ENCODE measurements at regions not wholly inside any gene's neighbourhood (a gene's known extent, or its start where the extent isn't known, plus 50 kb on each side); places are given as distances from the start of the nearest gene placed in this dataset.
"Not testable (repeated sequence)": the region's sequence is repeated elsewhere in the genome, so short reads cannot be mapped to it uniquely, and the experiment has no call there.

GRCh38 chr1:105243411-105243810 is 1493.7 kb downstream of the AMY1C start:
- H3K27ac Mint-ChIP-seq = no peak overlapping the region
- H3K27ac ChIP-seq (ENCODE audit: low read length) = no peak overlapping the region
- no peaks in the 10 kb centered on the region for H3K27me3 ChIP-seq (replicated peaks in 1 of 2; ENCODE audit: control insufficient read depth in 2 of 2, extremely low read depth in 1 of 2, insufficient read depth in 2 of 2, low read length in 1 of 2)
- no peak overlapping the region for H3K4me3 Mint-ChIP-seq
- no peaks in the 10 kb centered on the region for H3K36me3 Mint-ChIP-seq
- CTCF ChIA-PET = no interaction called here
- ATAC-seq (replicated peaks in 1 of 4) = no peak
- peaks cover 12% of the 10 kb centered on the region for H3K9me3 ChIP-seq
- H3K27me3 Mint-ChIP-seq = no peaks in the 10 kb centered on the region
- H3K36me3 ChIP-seq (ENCODE audit: control insufficient read depth in 2 of 2, extremely low read depth in 1 of 2, insufficient read depth in 1 of 2, low read length in 1 of 2) = no peaks in the 10 kb centered on the region
- no peaks in the 10 kb centered on the region for H3K4me1 ChIP-seq (ENCODE audit: control insufficient read depth in 1 of 2, extremely low read depth in 1 of 2, insufficient read depth in 2 of 2, low read length in 2 of 2)
- no peaks in the 10 kb centered on the region for H3K4me1 Mint-ChIP-seq
- DNase-seq = no peak
- no peak overlapping the region for H3K4me3 ChIP-seq (ENCODE audit: control insufficient read depth in 1 of 2, extremely low read depth in 1 of 2, low read length in 1 of 2)
- WGBS (ENCODE audit: insufficient coverage) = 84% methylated on average over 5 of the region's 7 CpGs
- POLR2A ChIA-PET = no interaction called here
- H3K9me3 Mint-ChIP-seq = peaks cover 12 to 44% (median 18%) of the 10 kb centered on the region in 3 donors

DNA sequence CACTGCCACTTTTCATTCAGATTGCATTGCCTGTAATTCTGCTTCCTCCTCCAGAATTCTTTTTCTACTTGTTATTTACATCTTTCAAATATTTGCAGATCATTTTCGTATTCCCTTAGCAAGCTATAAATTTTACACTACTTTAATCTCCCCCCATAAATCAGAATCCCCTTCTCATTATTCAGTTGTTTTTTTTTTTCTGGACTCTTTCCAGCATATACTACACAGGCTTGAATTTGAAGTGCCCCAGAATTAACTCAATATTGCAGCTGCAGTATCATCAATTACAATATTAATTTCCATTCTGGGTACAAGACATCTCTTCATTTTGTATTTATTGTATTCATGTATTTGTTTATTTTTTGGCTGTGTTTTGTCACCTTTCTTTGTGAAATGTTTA is 1494.3 kb downstream of the AMY1C start:
- WGBS (ENCODE audit: insufficient coverage) = 33% methylated on average over 1 of the region's 1 CpG
- Mint-ChIP-seq H3K27me3 (no peaks in the 10 kb centered on the region), H3K4me1 (no peaks in the 10 kb centered on the region), H3K36me3 (no peaks in the 10 kb centered on the region), H3K4me3 (no peak overlapping the region), H3K9me3 (peaks cover 12 to 47% (median 20%) of the 10 kb centered on the region in 3 donors), H3K27ac (no peak overlapping the region)
- Histone ChIP-seq H3K27ac (ENCODE audit: low read length) (no peak overlapping the region), H3K36me3 (ENCODE audit: control insufficient read depth in 2 of 2, extremely low read depth in 1 of 2, insufficient read depth in 1 of 2, low read length in 1 of 2) (no peaks in the 10 kb centered on the region), H3K4me1 (ENCODE audit: control insufficient read depth in 1 of 2, extremely low read depth in 1 of 2, insufficient read depth in 2 of 2, low read length in 2 of 2) (no peaks in the 10 kb centered on the region), H3K27me3 (replicated peaks in 1 of 2; ENCODE audit: control insufficient read depth in 2 of 2, extremely low read depth in 1 of 2, insufficient read depth in 2 of 2, low read length in 1 of 2) (no peaks in the 10 kb centered on the region), H3K4me3 (ENCODE audit: control insufficient read depth in 1 of 2, extremely low read depth in 1 of 2, low read length in 1 of 2) (no peak overlapping the region), H3K9me3 (peaks cover 12% of the 10 kb centered on the region)
- DNase-seq (no peak), ATAC-seq (replicated peaks in 1 of 4) (no peak)
- ChIA-PET POLR2A (no interaction called here), CTCF (no interaction called here)

DNA sequence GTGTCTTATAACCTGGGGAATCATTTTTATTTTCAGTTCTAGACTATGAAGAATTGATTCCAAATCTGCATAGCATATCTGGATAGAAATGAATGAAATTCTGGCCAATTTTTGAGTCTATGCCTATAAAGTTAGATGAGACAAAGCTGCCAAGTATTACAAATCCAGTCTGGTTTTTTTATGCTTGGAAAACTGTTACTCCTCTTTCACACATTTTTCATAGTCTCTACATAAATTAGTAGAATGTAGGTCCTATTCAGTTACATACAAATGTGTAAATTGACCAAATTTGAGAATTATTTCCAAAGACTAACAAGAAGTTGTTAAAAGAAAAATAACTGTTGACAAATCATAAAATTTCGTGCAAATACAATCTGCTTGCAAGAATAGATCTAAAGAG is 1505.2 kb downstream of the AMY1C start:
- H3K4me3 Mint-ChIP-seq = no peak overlapping the region

GRCh38 chr1:105260001-105260400 is 1510.3 kb downstream of the AMY1C start:
- POLR2A ChIA-PET = no interaction called here
- no peak overlapping the region for H3K4me3 Mint-ChIP-seq
- DNase-seq = no peak
- no peaks in the 10 kb centered on the region for H3K4me1 Mint-ChIP-seq
- H3K9me3 Mint-ChIP-seq = peaks cover 13 to 16% (median 15%) of the 10 kb centered on the region in 3 donors
- H3K9me3 ChIP-seq = no peaks in the 10 kb centered on the region
- CTCF ChIA-PET = no interaction called here
- H3K27me3 Mint-ChIP-seq = no peaks in the 10 kb centered on the region
- H3K27me3 ChIP-seq (replicated peaks in 1 of 2; ENCODE audit: control insufficient read depth in 2 of 2, extremely low read depth in 1 of 2, insufficient read depth in 2 of 2, low read length in 1 of 2) = no peaks in the 10 kb centered on the region
- H3K36me3 Mint-ChIP-seq = no peaks in the 10 kb centered on the region
- WGBS (ENCODE audit: insufficient coverage) = 100% methylated on average over 2 of the region's 7 CpGs
- ATAC-seq (replicated peaks in 1 of 4) = no peak
- H3K4me1 ChIP-seq (ENCODE audit: control insufficient read depth in 1 of 2, extremely low read depth in 1 of 2, insufficient read depth in 2 of 2, low read length in 2 of 2) = no peaks in the 10 kb centered on the region
- H3K27ac Mint-ChIP-seq = no peak overlapping the region
- H3K36me3 ChIP-seq (ENCODE audit: control insufficient read depth in 2 of 2, extremely low read depth in 1 of 2, insufficient read depth in 1 of 2, low read length in 1 of 2) = no peaks in the 10 kb centered on the region
- H3K27ac ChIP-seq (ENCODE audit: low read length) = no peak overlapping the region
- no peak overlapping the region for H3K4me3 ChIP-seq (ENCODE audit: control insufficient read depth in 1 of 2, extremely low read depth in 1 of 2, low read length in 1 of 2)

More for the DNA sequence above, 1505.2 kb downstream of the AMY1C start:
- no peaks in the 10 kb centered on the region for H3K36me3 ChIP-seq (ENCODE audit: control insufficient read depth in 2 of 2, extremely low read depth in 1 of 2, insufficient read depth in 1 of 2, low read length in 1 of 2)
- no peaks in the 10 kb centered on the region for H3K27me3 ChIP-seq (replicated peaks in 1 of 2; ENCODE audit: control insufficient read depth in 2 of 2, extremely low read depth in 1 of 2, insufficient read depth in 2 of 2, low read length in 1 of 2)
- no peaks in the 10 kb centered on the region for H3K9me3 ChIP-seq
- H3K4me3 ChIP-seq (ENCODE audit: control insufficient read depth in 1 of 2, extremely low read depth in 1 of 2, low read length in 1 of 2) = no peak overlapping the region
- Mint-ChIP-seq H3K9me3 (peaks cover 9 to 30% (median 19%) of the 10 kb centered on the region in 3 donors), H3K27me3 (no peaks in the 10 kb centered on the region), H3K4me1 (no peaks in the 10 kb centered on the region), H3K36me3 (no peaks in the 10 kb centered on the region), H3K27ac (no peak overlapping the region)
- POLR2A ChIA-PET = no interaction called here
- no peaks in the 10 kb centered on the region for H3K4me1 ChIP-seq (ENCODE audit: control insufficient read depth in 1 of 2, extremely low read depth in 1 of 2, insufficient read depth in 2 of 2, low read length in 2 of 2)
- DNase-seq (no peak), ATAC-seq (replicated peaks in 1 of 4) (no peak)
- H3K27ac ChIP-seq (ENCODE audit: low read length) = no peak overlapping the region
- WGBS (ENCODE audit: insufficient coverage) = no CpG with 5 or more reads among the region's 1 CpG
- CTCF ChIA-PET = no interaction called here

DNA sequence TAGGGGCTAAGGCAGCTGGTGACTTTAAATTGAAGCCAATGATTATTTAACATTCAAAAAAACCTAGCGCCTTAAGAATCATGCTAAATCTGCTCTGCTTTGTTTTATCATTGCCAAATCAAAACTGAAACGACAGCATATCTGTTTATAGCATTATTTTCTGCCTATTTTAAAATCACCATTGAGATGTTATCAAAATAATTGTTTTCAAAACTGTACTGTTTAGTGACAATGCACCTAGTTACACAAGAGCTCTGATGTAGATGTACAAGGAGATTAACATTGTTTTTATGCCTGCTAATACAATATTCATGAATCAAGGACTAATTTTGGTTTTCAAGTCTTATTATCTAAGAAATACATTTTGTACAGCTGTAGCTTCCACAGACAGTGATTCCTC is 1521.3 kb downstream of the AMY1C start:
- ChIA-PET CTCF (no interaction called here), POLR2A (interaction anchor here in 1 of 2 donors (0.7 kb wide), 1 partner anchor 68 kb away, joined by 3 read pairs; no protein-coding TSS in a partner anchor)
- WGBS (ENCODE audit: insufficient coverage) = 100% methylated on average over 1 of the region's 2 CpGs
- no peaks in the 10 kb centered on the region for H3K36me3 Mint-ChIP-seq
- DNase-seq = no peak
- no peak overlapping the region for H3K27ac Mint-ChIP-seq
- peaks cover 4% of the 10 kb centered on the region for H3K9me3 ChIP-seq
- H3K4me1 Mint-ChIP-seq = no peaks in the 10 kb centered on the region
- H3K27ac ChIP-seq (ENCODE audit: low read length) = no peak overlapping the region
- H3K36me3 ChIP-seq (ENCODE audit: control insufficient read depth in 2 of 2, extremely low read depth in 1 of 2, insufficient read depth in 1 of 2, low read length in 1 of 2) = no peaks in the 10 kb centered on the region
- H3K4me1 ChIP-seq (ENCODE audit: control insufficient read depth in 1 of 2, extremely low read depth in 1 of 2, insufficient read depth in 2 of 2, low read length in 2 of 2) = no peaks in the 10 kb centered on the region
- no peaks in the 10 kb centered on the region for H3K27me3 Mint-ChIP-seq
- H3K4me3 Mint-ChIP-seq = no peak overlapping the region
- peaks cover 23 to 43% (median 26%) of the 10 kb centered on the region in 3 donors for H3K9me3 Mint-ChIP-seq
- H3K27me3 ChIP-seq (replicated peaks in 1 of 2; ENCODE audit: control insufficient read depth in 2 of 2, extremely low read depth in 1 of 2, insufficient read depth in 2 of 2, low read length in 1 of 2) = no peaks in the 10 kb centered on the region
- ATAC-seq (replicated peaks in 1 of 4) = no peak
- no peak overlapping the region for H3K4me3 ChIP-seq (ENCODE audit: control insufficient read depth in 1 of 2, extremely low read depth in 1 of 2, low read length in 1 of 2)

GRCh38 chr1:105272376-105272775 is 1522.7 kb downstream of the AMY1C start:
- H3K9me3 ChIP-seq; H3K27me3 Mint-ChIP-seq; H3K27ac Mint-ChIP-seq; H3K36me3 Mint-ChIP-seq; H3K27me3 ChIP-seq (replicated peaks in 1 of 2; ENCODE audit: control insufficient read depth in 2 of 2, extremely low read depth in 1 of 2, insufficient read depth in 2 of 2, low read length in 1 of 2); DNase-seq; H3K4me3 ChIP-seq (ENCODE audit: control insufficient read depth in 1 of 2, extremely low read depth in 1 of 2, low read length in 1 of 2); H3K4me1 ChIP-seq (ENCODE audit: control insufficient read depth in 1 of 2, extremely low read depth in 1 of 2, insufficient read depth in 2 of 2, low read length in 2 of 2); CTCF ChIA-PET; H3K4me3 Mint-ChIP-seq; H3K36me3 ChIP-seq (ENCODE audit: control insufficient read depth in 2 of 2, extremely low read depth in 1 of 2, insufficient read depth in 1 of 2, low read length in 1 of 2); POLR2A ChIA-PET; H3K27ac ChIP-seq (ENCODE audit: low read length); H3K4me1 Mint-ChIP-seq; ATAC-seq (replicated peaks in 1 of 4): not testable (repeated sequence)
- peaks cover 23 to 38% (median 24%) of the 10 kb centered on the region in 3 donors for H3K9me3 Mint-ChIP-seq
- WGBS (ENCODE audit: insufficient coverage) = 91% methylated on average over 5 of the region's 8 CpGs

DNA sequence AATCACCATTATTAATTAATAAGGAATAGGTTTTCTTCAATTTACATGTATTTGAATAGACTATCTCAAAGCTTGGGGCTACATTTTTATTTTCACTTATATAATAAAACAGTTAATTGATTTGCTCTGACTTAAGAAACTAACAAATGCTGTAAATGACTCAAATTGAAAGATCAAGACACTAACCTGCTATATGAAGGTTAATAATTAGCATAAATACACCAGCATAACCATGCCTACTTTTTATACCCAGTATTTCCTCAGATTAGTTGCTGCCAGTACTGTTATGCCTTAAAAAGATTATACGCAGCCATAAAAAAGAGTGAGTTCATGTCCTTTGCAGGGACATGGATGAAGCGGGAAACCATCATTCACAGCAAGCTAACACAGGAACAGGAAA is 1545.1 kb downstream of the AMY1C start:
- H3K9me3 Mint-ChIP-seq = peaks cover 13 to 47% (median 21%) of the 10 kb centered on the region in 3 donors
- no peak overlapping the region for H3K4me3 Mint-ChIP-seq
- no peak overlapping the region for H3K27ac Mint-ChIP-seq
- ATAC-seq (replicated peaks in 1 of 4) (no peak), DNase-seq (no peak)
- Histone ChIP-seq H3K27me3 (replicated peaks in 1 of 2; ENCODE audit: control insufficient read depth in 2 of 2, extremely low read depth in 1 of 2, insufficient read depth in 2 of 2, low read length in 1 of 2) (no peaks in the 10 kb centered on the region), H3K27ac (ENCODE audit: low read length) (no peak overlapping the region), H3K4me1 (ENCODE audit: control insufficient read depth in 1 of 2, extremely low read depth in 1 of 2, insufficient read depth in 2 of 2, low read length in 2 of 2) (no peaks in the 10 kb centered on the region), H3K36me3 (ENCODE audit: control insufficient read depth in 2 of 2, extremely low read depth in 1 of 2, insufficient read depth in 1 of 2, low read length in 1 of 2) (no peaks in the 10 kb centered on the region), H3K9me3 (peaks cover 3% of the 10 kb centered on the region), H3K4me3 (ENCODE audit: control insufficient read depth in 1 of 2, extremely low read depth in 1 of 2, low read length in 1 of 2) (no peak overlapping the region)
- H3K4me1 Mint-ChIP-seq = no peaks in the 10 kb centered on the region
- ChIA-PET POLR2A (no interaction called here), CTCF (no interaction called here)
- no CpG with 5 or more reads among the region's 2 CpGs for WGBS (ENCODE audit: insufficient coverage)
- H3K27me3 Mint-ChIP-seq = no peaks in the 10 kb centered on the region
- no peaks in the 10 kb centered on the region for H3K36me3 Mint-ChIP-seq
